SK-N-SH treated with all-trans-retinoic acid at 6 μM for 48 hours (cell line): ENCODE measurements at regions not wholly inside any gene's neighbourhood (a gene's known extent, or its start where the extent isn't known, plus 50 kb on each side); places are given as distances from the start of the nearest gene placed in this dataset.

ENCODE experiments used
- ARNTL ChIP-seq: fragments of 450-650 bp; formaldehyde crosslinking; IDR thresholded peaks from 2 replicates; pipeline ENCODE4 v1.5.0; 2020; ENCODE audit warnings: low read depth, mild to moderate bottlenecking, moderate library complexity, borderline replicate concordance
- CSDC2 ChIP-seq: fragments of 250-450 bp; sonication (Bioruptor Pico); IDR thresholded peaks from 2 replicates; pipeline ENCODE4 v1.5.0; 2020; ENCODE audit warnings: mild to moderate bottlenecking, moderate library complexity
- OSR1 ChIP-seq: fragments of 250-450 bp; sonication (Bioruptor Pico); IDR thresholded peaks from 2 replicates; pipeline ENCODE4 v1.8.0; 2022; ENCODE audit warnings: moderate library complexity, mild to moderate bottlenecking, inconsistent platforms
- PPARA ChIP-seq: fragments of 250-450 bp; sonication (Bioruptor Pico); IDR thresholded peaks from 2 replicates; pipeline ENCODE4 v1.5.0; 2020; ENCODE audit warnings: mild to moderate bottlenecking, borderline replicate concordance
- ZC3H10 ChIP-seq: fragments of 250-450 bp; sonication (Bioruptor Pico); IDR thresholded peaks from 2 replicates; pipeline ENCODE4 v1.5.1; 2021; ENCODE audit warnings: mild to moderate bottlenecking, moderate library complexity
- ZFP3 ChIP-seq: fragments of 250-450 bp; sonication (Bioruptor Pico); IDR thresholded peaks from 2 replicates; pipeline ENCODE4 v1.5.0; 2020; ENCODE audit warnings: mild to moderate bottlenecking, moderate library complexity
- ZFP30 ChIP-seq: fragments of 450-650 bp; formaldehyde crosslinking; IDR thresholded peaks from 2 replicates; pipeline ENCODE4 v1.5.0; 2022; ENCODE audit warnings: mild to moderate bottlenecking, moderate library complexity
- ZNF565 ChIP-seq: fragments of 450-650 bp; formaldehyde crosslinking; conservative IDR thresholded peaks from 2 replicates; pipeline ENCODE4 v1.5.0; 2020; ENCODE audit warnings: low read depth, mild to moderate bottlenecking, moderate library complexity
- TF ChIP-seq, protein P1 (sequence below): fragments of 250-450 bp; sonication (Bioruptor Pico); IDR thresholded peaks from 2 replicates; pipeline ENCODE4 v1.8.0; 2020; ENCODE audit warnings: mild to moderate bottlenecking, moderate library complexity, borderline replicate concordance
- TF ChIP-seq, protein P2 (sequence below): fragments of 250-450 bp; sonication (Bioruptor Pico); IDR thresholded peaks from 2 replicates; pipeline ENCODE4 v1.5.1; 2020; ENCODE audit warnings: low read depth, mild to moderate bottlenecking, moderate library complexity

DNA sequence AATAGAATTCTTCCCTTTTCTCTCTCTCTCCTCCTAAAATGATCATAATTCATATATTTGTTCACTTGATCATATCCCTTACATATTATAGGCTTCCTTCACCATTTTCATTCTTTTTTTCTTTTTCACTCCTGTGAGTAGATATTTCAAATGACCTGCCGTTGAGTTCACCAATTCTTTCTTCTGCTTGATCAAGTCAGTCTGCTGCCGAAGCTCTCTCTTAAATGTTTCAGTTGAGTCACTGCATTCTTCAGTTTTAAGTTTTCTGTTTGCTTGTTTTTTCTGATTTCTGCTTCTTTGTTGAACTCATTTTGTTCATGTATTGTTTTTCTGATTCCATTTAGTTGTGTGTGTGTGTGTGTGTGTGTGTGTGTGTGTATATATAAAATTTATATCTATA lies 354.3 kb downstream of the GPAT3 start:
- TF ChIP-seq ARNTL (CRISPR knock-in tag) (no peak), ZC3H10 (CRISPR knock-in tag) (no peak), ZNF565 (CRISPR knock-in tag) (no peak), OSR1 (CRISPR knock-in tag) (no peak), ZFP30 (CRISPR knock-in tag) (no peak), ZFP3 (CRISPR knock-in tag) (no peak), PPARA (CRISPR knock-in tag) (no peak), CSDC2 (CRISPR knock-in tag) (no peak)
- TF ChIP-seq, protein P1, sequence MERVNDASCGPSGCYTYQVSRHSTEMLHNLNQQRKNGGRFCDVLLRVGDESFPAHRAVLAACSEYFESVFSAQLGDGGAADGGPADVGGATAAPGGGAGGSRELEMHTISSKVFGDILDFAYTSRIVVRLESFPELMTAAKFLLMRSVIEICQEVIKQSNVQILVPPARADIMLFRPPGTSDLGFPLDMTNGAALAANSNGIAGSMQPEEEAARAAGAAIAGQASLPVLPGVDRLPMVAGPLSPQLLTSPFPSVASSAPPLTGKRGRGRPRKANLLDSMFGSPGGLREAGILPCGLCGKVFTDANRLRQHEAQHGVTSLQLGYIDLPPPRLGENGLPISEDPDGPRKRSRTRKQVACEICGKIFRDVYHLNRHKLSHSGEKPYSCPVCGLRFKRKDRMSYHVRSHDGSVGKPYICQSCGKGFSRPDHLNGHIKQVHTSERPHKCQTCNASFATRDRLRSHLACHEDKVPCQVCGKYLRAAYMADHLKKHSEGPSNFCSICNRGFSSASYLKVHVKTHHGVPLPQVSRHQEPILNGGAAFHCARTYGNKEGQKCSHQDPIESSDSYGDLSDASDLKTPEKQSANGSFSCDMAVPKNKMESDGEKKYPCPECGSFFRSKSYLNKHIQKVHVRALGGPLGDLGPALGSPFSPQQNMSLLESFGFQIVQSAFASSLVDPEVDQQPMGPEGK (CRISPR knock-in tag): no peak
- TF ChIP-seq, protein P2, sequence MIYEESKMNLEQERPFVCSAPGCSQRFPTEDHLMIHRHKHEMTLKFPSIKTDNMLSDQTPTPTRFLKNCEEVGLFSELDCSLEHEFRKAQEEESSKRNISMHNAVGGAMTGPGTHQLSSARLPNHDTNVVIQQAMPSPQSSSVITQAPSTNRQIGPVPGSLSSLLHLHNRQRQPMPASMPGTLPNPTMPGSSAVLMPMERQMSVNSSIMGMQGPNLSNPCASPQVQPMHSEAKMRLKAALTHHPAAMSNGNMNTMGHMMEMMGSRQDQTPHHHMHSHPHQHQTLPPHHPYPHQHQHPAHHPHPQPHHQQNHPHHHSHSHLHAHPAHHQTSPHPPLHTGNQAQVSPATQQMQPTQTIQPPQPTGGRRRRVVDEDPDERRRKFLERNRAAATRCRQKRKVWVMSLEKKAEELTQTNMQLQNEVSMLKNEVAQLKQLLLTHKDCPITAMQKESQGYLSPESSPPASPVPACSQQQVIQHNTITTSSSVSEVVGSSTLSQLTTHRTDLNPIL (CRISPR knock-in tag): no peak
